ENCODE measurements at regions not wholly inside any gene's neighbourhood (a gene's known extent, or its start where the extent isn't known, plus 50 kb on each side); places are given as distances from the start of the nearest gene placed in this dataset.

GRCh38 chr6:82617648-82618047, 254.0 kb downstream of the TPBG start:
- no peaks in the 10 kb centered on the region; the same call in none of the 2 replicates for H3K36me3 Mint-ChIP-seq
- no peaks in the 10 kb centered on the region for H3K27me3 Mint-ChIP-seq (ENCODE audit: low read depth)
- peaks cover 11% of the 10 kb centered on the region for H3K9me3 Mint-ChIP-seq
- H3K4me1 Mint-ChIP-seq = no peaks in the 10 kb centered on the region
- H3K27ac Mint-ChIP-seq = no peak overlapping the region
- ATAC-seq (no peak), DNase-seq (ENCODE audit: low spot score) (no peak)
- POLR2A ChIA-PET = no interaction called here
- TF ChIP-seq NFYB (CRISPR knock-in tag; conservative IDR thresholded peaks at IDR 0.05; ENCODE audit: low read depth) = no peak
- no peak overlapping the region for H3K4me3 Mint-ChIP-seq
- CTCF ChIA-PET = no interaction called here

- no peak for DNase-seq (ENCODE audit: low spot score)
- H3K4me1 Mint-ChIP-seq = peaks cover 3% of the 10 kb centered on the region; the same call in 1 of the 2 replicates
- no peak overlapping the region for H3K27ac Mint-ChIP-seq
- H3K27me3 Mint-ChIP-seq (ENCODE audit: low read depth) = no peaks in the 10 kb centered on the region
- peaks cover 12% of the 10 kb centered on the region for H3K9me3 Mint-ChIP-seq
- no peak overlapping the region for H3K4me3 Mint-ChIP-seq
- H3K36me3 Mint-ChIP-seq = no peaks in the 10 kb centered on the region; the same call in none of the 2 replicates
- ChIA-PET CTCF (no interaction called here), POLR2A (no interaction called here)
- no peak for TF ChIP-seq ZNF219 (CRISPR knock-in tag; IDR thresholded peaks at IDR 0.05; ENCODE audit: borderline replicate concordance)
- TF ChIP-seq RELA (CRISPR knock-in tag; IDR thresholded peaks at IDR 0.05; ENCODE audit: borderline replicate concordance) = no peak
- TF ChIP-seq NR3C1 (CRISPR knock-in tag; conservative IDR thresholded peaks at IDR 0.05; ENCODE audit: low read depth) = no peak
- TF ChIP-seq E2F4 (CRISPR knock-in tag; IDR thresholded peaks at IDR 0.05; ENCODE audit: borderline replicate concordance, low read depth) = no peak
- TF ChIP-seq CTCF (IDR thresholded peaks at IDR 0.05) = no peak
- TF ChIP-seq NFYB (CRISPR knock-in tag; conservative IDR thresholded peaks at IDR 0.05; ENCODE audit: low read depth) = no peak
- no peak for TF ChIP-seq GABPB1 (CRISPR knock-in tag; IDR thresholded peaks at IDR 0.05)
- no peak for TF ChIP-seq NFATC4 (CRISPR knock-in tag; IDR thresholded peaks at IDR 0.05)
- no peak for TF ChIP-seq ARID4B (CRISPR knock-in tag; IDR thresholded peaks at IDR 0.05; ENCODE audit: borderline replicate concordance)
- no peak for TF ChIP-seq AFF4 (CRISPR knock-in tag; IDR thresholded peaks at IDR 0.05; ENCODE audit: borderline replicate concordance)
- TF ChIP-seq PRDM15 (CRISPR knock-in tag; IDR thresholded peaks at IDR 0.05) = no peak
- ATAC-seq = no peak
These were observed 256.0 kb downstream of the TPBG start for GRCh38 chr6:82619573-82619972.
